SW480 (cell line): ENCODE measurements at regions not wholly inside any gene's neighbourhood (a gene's known extent, or its start where the extent isn't known, plus 50 kb on each side); places are given as distances from the start of the nearest gene placed in this dataset.

Experiments used
- DNase-seq: peaks from one replicate; pipeline ENCODE4 v3.0.0-alpha.2; 2016; ENCODE audit warnings: low spot score

GRCh38 chr11:110982214-110982613, 263.3 kb upstream of the POU2AF2 start:
- DNase-seq = no peak

- DNase-seq = no peak
Observed at GRCh38 chr11:110979696-110980095, 265.8 kb upstream of the POU2AF2 start.

GRCh38 chr11:110977661-110978060, 265.4 kb upstream of the ARHGAP20 start:
- no peak for DNase-seq

- no peak for DNase-seq
Observed at GRCh38 chr11:110974731-110975130, 262.5 kb upstream of the ARHGAP20 start.

GRCh38 chr11:110973401-110973980, 261.3 kb upstream of the ARHGAP20 start:
- DNase-seq = no peak

GRCh38 chr11:110972640-110973039, 260.4 kb upstream of the ARHGAP20 start:
- no peak for DNase-seq

GRCh38 chr11:110972106-110972505, 259.9 kb upstream of the ARHGAP20 start:
- DNase-seq = no peak

- DNase-seq = peak; percentile 53
Observed at GRCh38 chr11:110971140-110971539, 258.9 kb upstream of the ARHGAP20 start.

GRCh38 chr11:110968348-110969062, 256.3 kb upstream of the ARHGAP20 start:
- no peak for DNase-seq

GRCh38 chr11:110966131-110966530, 253.9 kb upstream of the ARHGAP20 start:
- DNase-seq = no peak

GRCh38 chr11:110962921-110963320, 250.7 kb upstream of the ARHGAP20 start:
- no peak for DNase-seq

GRCh38 chr11:110960167-110960566, 247.9 kb upstream of the ARHGAP20 start:
- no peak for DNase-seq

- no peak for DNase-seq
Observed at GRCh38 chr11:110958216-110958615, 246.0 kb upstream of the ARHGAP20 start.

GRCh38 chr11:110955776-110956175, 243.5 kb upstream of the ARHGAP20 start:
- DNase-seq = no peak

- no peak for DNase-seq
Observed at GRCh38 chr11:110951950-110952503, 239.8 kb upstream of the ARHGAP20 start.

- peak; percentile 7 for DNase-seq
Observed at GRCh38 chr11:110951037-110951949, 239.1 kb upstream of the ARHGAP20 start.

GRCh38 chr11:110948112-110948511, 235.9 kb upstream of the ARHGAP20 start:
- DNase-seq = no peak

GRCh38 chr11:110947096-110947495, 234.9 kb upstream of the ARHGAP20 start:
- DNase-seq = no peak

GRCh38 chr11:110939471-110939870, 227.2 kb upstream of the ARHGAP20 start:
- DNase-seq = no peak

- no peak for DNase-seq
Observed at GRCh38 chr11:110935018-110935640, 222.9 kb upstream of the ARHGAP20 start.

GRCh38 chr11:110929129-110929528, 216.9 kb upstream of the ARHGAP20 start:
- no peak for DNase-seq

- DNase-seq = no peak
Observed at GRCh38 chr11:110928391-110928790, 216.2 kb upstream of the ARHGAP20 start.
